Osteocyte (in vitro differentiated cells): ENCODE measurements at regions not wholly inside any gene's neighbourhood (a gene's known extent, or its start where the extent isn't known, plus 50 kb on each side); places are given as distances from the start of the nearest gene placed in this dataset.

Experiments
- DNase-seq: peaks from one replicate; pipeline ENCODE4 v3.0.0; 2021; ENCODE audit warnings: mixed read lengths; ENCODE audit not compliant: unreplicated experiment; ENCODE audit errors: extremely low spot score
- H3K27ac Mint-ChIP-seq: one replicate; pipeline ENCODE4 v1.8.0; 2021; ENCODE audit warnings: mild to moderate bottlenecking, mixed read lengths; ENCODE audit not compliant: unreplicated experiment
- H3K27me3 Mint-ChIP-seq: one replicate; pipeline ENCODE4 v1.8.0; 2021; ENCODE audit warnings: mixed read lengths; ENCODE audit not compliant: unreplicated experiment
- H3K36me3 Mint-ChIP-seq: one replicate; pipeline ENCODE4 v1.8.0; 2021; ENCODE audit warnings: mixed read lengths; ENCODE audit not compliant: unreplicated experiment
- H3K4me1 Mint-ChIP-seq: one replicate; pipeline ENCODE4 v1.8.0; 2021; ENCODE audit warnings: mixed read lengths; ENCODE audit not compliant: unreplicated experiment
- H3K4me3 Mint-ChIP-seq: one replicate; pipeline ENCODE4 v1.8.0; 2021; ENCODE audit warnings: mild to moderate bottlenecking, moderate library complexity, mixed read lengths; ENCODE audit not compliant: unreplicated experiment
- H3K9me3 Mint-ChIP-seq: one replicate; pipeline ENCODE4 v1.8.0; 2021; ENCODE audit warnings: mixed read lengths; ENCODE audit not compliant: unreplicated experiment
- TF ChIP-seq, protein P1 (sequence below): fragments of 200-600 bp; sonication (generic); IDR thresholded peaks from 2 replicates; pipeline ENCODE4 v1.5.0; 2021; ENCODE audit warnings: antibody characterized with exemption, mild to moderate bottlenecking, moderate library complexity

GRCh38 chr5:63805151-63805550, 157.1 kb downstream of the HTR1A start:
- H3K27me3 Mint-ChIP-seq = no peaks in the 10 kb centered on the region
- no peak for DNase-seq
- H3K4me1 Mint-ChIP-seq = no peaks in the 10 kb centered on the region
- TF ChIP-seq, protein P1, sequence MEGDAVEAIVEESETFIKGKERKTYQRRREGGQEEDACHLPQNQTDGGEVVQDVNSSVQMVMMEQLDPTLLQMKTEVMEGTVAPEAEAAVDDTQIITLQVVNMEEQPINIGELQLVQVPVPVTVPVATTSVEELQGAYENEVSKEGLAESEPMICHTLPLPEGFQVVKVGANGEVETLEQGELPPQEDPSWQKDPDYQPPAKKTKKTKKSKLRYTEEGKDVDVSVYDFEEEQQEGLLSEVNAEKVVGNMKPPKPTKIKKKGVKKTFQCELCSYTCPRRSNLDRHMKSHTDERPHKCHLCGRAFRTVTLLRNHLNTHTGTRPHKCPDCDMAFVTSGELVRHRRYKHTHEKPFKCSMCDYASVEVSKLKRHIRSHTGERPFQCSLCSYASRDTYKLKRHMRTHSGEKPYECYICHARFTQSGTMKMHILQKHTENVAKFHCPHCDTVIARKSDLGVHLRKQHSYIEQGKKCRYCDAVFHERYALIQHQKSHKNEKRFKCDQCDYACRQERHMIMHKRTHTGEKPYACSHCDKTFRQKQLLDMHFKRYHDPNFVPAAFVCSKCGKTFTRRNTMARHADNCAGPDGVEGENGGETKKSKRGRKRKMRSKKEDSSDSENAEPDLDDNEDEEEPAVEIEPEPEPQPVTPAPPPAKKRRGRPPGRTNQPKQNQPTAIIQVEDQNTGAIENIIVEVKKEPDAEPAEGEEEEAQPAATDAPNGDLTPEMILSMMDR = no peak
- no peaks in the 10 kb centered on the region for H3K36me3 Mint-ChIP-seq
- peaks cover 10% of the 10 kb centered on the region for H3K9me3 Mint-ChIP-seq
- H3K27ac Mint-ChIP-seq = no peak overlapping the region
- H3K4me3 Mint-ChIP-seq = no peak overlapping the region

DNA sequence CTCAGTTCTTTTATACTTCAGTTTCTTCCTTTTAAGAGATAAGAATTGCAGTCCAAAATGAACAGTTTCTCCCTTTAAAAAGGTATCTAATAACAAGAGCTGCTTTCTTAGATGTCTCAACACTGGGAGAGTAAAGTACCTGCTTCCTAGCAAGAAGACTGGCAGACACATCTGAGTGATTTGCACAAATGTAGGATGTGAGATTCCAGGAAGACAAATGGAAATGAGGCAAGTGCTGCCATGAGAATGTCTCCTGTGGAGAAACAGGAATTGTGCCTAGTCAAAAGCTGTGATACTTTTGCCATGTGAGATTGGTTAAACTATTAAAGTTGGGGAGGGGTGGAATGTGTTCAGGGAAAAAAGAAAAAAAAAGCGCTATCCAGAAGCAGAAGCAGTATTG, 159.1 kb downstream of the HTR1A start:
- TF ChIP-seq, protein P1 = no peak
- no peaks in the 10 kb centered on the region for H3K27me3 Mint-ChIP-seq
- no peak for DNase-seq
- H3K4me1 Mint-ChIP-seq = no peaks in the 10 kb centered on the region
- no peak overlapping the region for H3K27ac Mint-ChIP-seq
- H3K9me3 Mint-ChIP-seq = peaks cover 14% of the 10 kb centered on the region
- no peak overlapping the region for H3K4me3 Mint-ChIP-seq
- H3K36me3 Mint-ChIP-seq = no peaks in the 10 kb centered on the region

DNA sequence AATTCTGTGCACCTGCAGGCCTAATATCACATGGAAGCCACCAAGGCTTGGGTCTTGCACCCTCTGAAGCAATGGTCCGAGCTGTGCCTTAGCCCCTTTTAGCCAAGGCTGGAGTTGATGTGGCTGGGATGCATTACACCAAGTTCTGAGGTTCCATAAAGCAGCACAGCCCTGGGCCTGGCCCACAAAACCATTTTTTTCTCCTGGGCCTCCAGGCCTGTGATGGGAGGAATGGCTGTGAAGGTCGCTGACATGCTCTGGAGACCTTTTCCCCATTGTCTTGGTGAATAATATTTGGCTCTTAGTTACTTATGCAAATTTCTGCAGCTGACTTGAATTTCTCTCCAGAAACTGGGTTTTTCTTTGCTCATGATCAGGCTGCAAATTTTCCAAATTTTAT, 167.3 kb downstream of the HTR1A start:
- H3K4me1 Mint-ChIP-seq = no peaks in the 10 kb centered on the region
- H3K27me3 Mint-ChIP-seq = no peaks in the 10 kb centered on the region
- no peak overlapping the region for H3K4me3 Mint-ChIP-seq
- DNase-seq = no peak
- peaks cover 44% of the 10 kb centered on the region for H3K9me3 Mint-ChIP-seq
- no peak overlapping the region for H3K27ac Mint-ChIP-seq
- no peaks in the 10 kb centered on the region for H3K36me3 Mint-ChIP-seq
- TF ChIP-seq, protein P1 = no peak

- TF ChIP-seq, protein P1 = no peak
- no peak for DNase-seq
- no peaks in the 10 kb centered on the region for H3K36me3 Mint-ChIP-seq
- no peak overlapping the region for H3K27ac Mint-ChIP-seq
- H3K4me1 Mint-ChIP-seq = no peaks in the 10 kb centered on the region
- no peaks in the 10 kb centered on the region for H3K27me3 Mint-ChIP-seq
- H3K9me3 Mint-ChIP-seq = peaks cover 51% of the 10 kb centered on the region
- H3K4me3 Mint-ChIP-seq = no peak overlapping the region
These were observed 167.9 kb downstream of the HTR1A start for GRCh38 chr5:63794296-63794695.

DNA sequence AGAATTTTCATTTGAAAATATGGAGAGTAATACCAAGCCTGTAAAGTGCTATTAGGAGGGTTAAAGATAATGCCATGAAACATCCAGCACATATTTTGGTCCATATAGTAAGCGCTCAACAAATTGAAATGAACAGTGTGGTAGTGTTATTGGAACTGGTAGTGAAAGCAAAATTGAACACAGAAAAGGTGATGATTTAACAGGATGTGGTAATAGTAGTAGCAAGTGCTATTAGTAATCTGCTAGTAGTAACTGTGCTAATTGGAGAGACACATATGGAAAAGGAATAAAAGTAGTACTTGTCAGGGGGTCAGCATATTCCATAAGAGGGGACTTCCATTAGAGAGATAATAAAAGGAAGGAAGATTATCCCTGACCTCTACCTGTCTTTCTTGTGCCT, 187.3 kb downstream of the HTR1A start:
- H3K9me3 Mint-ChIP-seq = peaks cover 22% of the 10 kb centered on the region
- no peak for DNase-seq
- H3K27me3 Mint-ChIP-seq = no peaks in the 10 kb centered on the region
- H3K4me1 Mint-ChIP-seq = no peaks in the 10 kb centered on the region
- no peak overlapping the region for H3K27ac Mint-ChIP-seq
- H3K36me3 Mint-ChIP-seq = no peaks in the 10 kb centered on the region
- TF ChIP-seq, protein P1 = no peak
- H3K4me3 Mint-ChIP-seq = no peak overlapping the region
